Suprapubic skin (tissue), 4 donors: ENCODE measurements at regions not wholly inside any gene's neighbourhood (a gene's known extent, or its start where the extent isn't known, plus 50 kb on each side); places are given as distances from the start of the nearest gene placed in this dataset.

Experiments
- CTCF ChIP-seq, 2 donors: fragments of 200-600 bp in 1 of 2; fragments of 450-650 bp in 1 of 2; sonication (generic) in 1 of 2; IDR thresholded peaks; one replicate each; pipeline ENCODE4 v1.5.1; 2016 to 2019; ENCODE audit warnings: antibody characterized with exemption in 2 of 2, mild to moderate bottlenecking in 1 of 2, moderate library complexity in 1 of 2
- POLR2A ChIP-seq, 2 donors: fragments of 450-650 bp; IDR thresholded peaks; one replicate each; pipeline ENCODE4 v1.6.1; 2017; ENCODE audit warnings: antibody characterized with exemption in 2 of 2, mild to moderate bottlenecking in 2 of 2, moderate library complexity in 2 of 2
- POLR2AphosphoS5 ChIP-seq, 3 donors: sonication (generic); formaldehyde crosslinking; IDR thresholded peaks; one replicate each; pipeline ENCODE4 v1.6.1; 2017; ENCODE audit warnings: antibody characterized with exemption in 3 of 3

GRCh38 chr5:23763170-23763569, 255.8 kb downstream of the PRDM9 start:
- TF ChIP-seq CTCF (IDR thresholded peaks at IDR 0.05) (no peak), POLR2AphosphoS5 (IDR thresholded peaks at IDR 0.05) (no peak), POLR2A (IDR thresholded peaks at IDR 0.05) (no peak)
